ENCODE measurements at regions not wholly inside any gene's neighbourhood (a gene's known extent, or its start where the extent isn't known, plus 50 kb on each side); places are given as distances from the start of the nearest gene placed in this dataset.

- POLR2A ChIA-PET = no interaction called here
- no peaks in the 10 kb centered on the region for H3K4me1 ChIP-seq (ENCODE audit: insufficient read depth, low read length)
- H3K27me3 ChIP-seq (ENCODE audit: control insufficient read depth in 1 of 2, insufficient read depth in 2 of 2, low read length in 2 of 2) = no peaks in the 10 kb centered on the region
- H3K27ac ChIP-seq (ENCODE audit: extremely low read length, insufficient read depth, low read length) = no peak overlapping the region
- in situ Hi-C loops (cut with HindIII; ENCODE audit: extremely low pct_ligation_motif_present, low pct_unique_long_range_greater_than_20kb) (no loop called here), intact Hi-C loops (cut with micrococcal nuclease; ENCODE audit: unreplicated experiment) (no loop called here)
- BruUV-seq (replicated peaks) = no TSS peak
- DNase-seq (ENCODE audit: low spot score) (no peak), FAIRE-seq (no peak), ATAC-seq (no peak)
- CTCF ChIA-PET (ENCODE audit: low intra/inter-chr PET ratio, low total read pairs) = no interaction called here
- no peaks in the 10 kb centered on the region for H3K36me3 ChIP-seq (replicated peaks in 1 of 2; ENCODE audit: control insufficient read depth in 1 of 2, insufficient read depth in 2 of 2, low read length in 2 of 2)
- no peaks in the 10 kb centered on the region for H4K20me1 ChIP-seq (ENCODE audit: insufficient read depth, low read length)
- H3K9ac ChIP-seq (ENCODE audit: insufficient read depth, low read depth, low read length) = no peak overlapping the region
- H2AFZ ChIP-seq (ENCODE audit: low read length) = no peak overlapping the region
- no peaks in the 10 kb centered on the region for H3K9me3 ChIP-seq (ENCODE audit: low read length)
- no peak overlapping the region for H3K4me2 ChIP-seq (ENCODE audit: low read depth, low read length)
- WGBS (ENCODE audit: low lambda C conversion rate) = 0% methylated on average over 1 of the region's 1 CpG
- TF ChIP-seq ZNF652 (CRISPR knock-in tag; IDR thresholded peaks at IDR 0.05; ENCODE audit: borderline replicate concordance, low read depth) (no peak), NBN (conservative IDR thresholded peaks at IDR 0.05) (no peak), ZBED4 (CRISPR knock-in tag; IDR thresholded peaks at IDR 0.05; ENCODE audit: borderline replicate concordance) (no peak), NFIB (CRISPR knock-in tag; IDR thresholded peaks at IDR 0.05; ENCODE audit: borderline replicate concordance) (no peak), IRF1 (CRISPR knock-in tag; IDR thresholded peaks at IDR 0.05; ENCODE audit: low read depth) (no peak), ZBTB33 (CRISPR knock-in tag; IDR thresholded peaks at IDR 0.05) (no peak), ZNF513 (CRISPR knock-in tag; conservative IDR thresholded peaks at IDR 0.05) (no peak), ZNF569 (CRISPR knock-in tag; IDR thresholded peaks at IDR 0.05; ENCODE audit: borderline replicate concordance) (no peak), CBX2 (IDR thresholded peaks at IDR 0.05; ENCODE audit: low read depth, low read length) (no peak), CBX2 (CRISPR knock-in tag; IDR thresholded peaks at IDR 0.05; ENCODE audit: low read depth) (no peak), ZNF776 (CRISPR knock-in tag; IDR thresholded peaks at IDR 0.05) (no peak), SP1 (IDR thresholded peaks at IDR 0.05) (no peak), SP1 (CRISPR knock-in tag; IDR thresholded peaks at IDR 0.05) (no peak), KLF9 (CRISPR knock-in tag; IDR thresholded peaks at IDR 0.05; ENCODE audit: low read depth) (no peak), BRCA1 (CRISPR knock-in tag; IDR thresholded peaks at IDR 0.05) (no peak)
- no peak overlapping the region for H3K4me3 ChIP-seq (replicated peaks in 1 of 3; ENCODE audit: insufficient read depth in 1 of 3, low read depth in 2 of 3, low read length in 3 of 3)
- H3K79me2 ChIP-seq (ENCODE audit: insufficient read depth, low read length) = no peaks in the 10 kb centered on the region
These were observed 563.1 kb upstream of the INTU start for GRCh38 chr4:127069675-127070074.
